Central memory CD8-positive, alpha-beta T cell (primary cell): ENCODE measurements at regions not wholly inside any gene's neighbourhood (a gene's known extent, or its start where the extent isn't known, plus 50 kb on each side); places are given as distances from the start of the nearest gene placed in this dataset.

ENCODE experiments used
- ATAC-seq: fragments of 150-1000 bp; cut with Tn5 transposase; replicated peaks from 2 replicates; pipeline ENCODE4 v1.10.0; 2022; ENCODE audit warnings: mild to moderate bottlenecking, moderate FRiP score, moderate number of reproducible peaks; ENCODE audit not compliant: poor library complexity, severe bottlenecking; ENCODE audit errors: extremely low read depth
- DNase-seq, 2 donors: peaks; one replicate each; pipeline ENCODE4 v3.0.0; 2021; ENCODE audit warnings: low spot score in 2 of 2
- H3K27ac Mint-ChIP-seq: one replicate; pipeline ENCODE4 v1.8.0; 2022; ENCODE audit warnings: low read depth, mild to moderate bottlenecking, moderate library complexity, mixed read lengths
- H3K27me3 Mint-ChIP-seq: one replicate; pipeline ENCODE4 v1.8.0; 2022; ENCODE audit warnings: mixed read lengths
- H3K36me3 Mint-ChIP-seq: one replicate; pipeline ENCODE4 v1.8.0; 2022; ENCODE audit warnings: mild to moderate bottlenecking, moderate library complexity, mixed read lengths; ENCODE audit not compliant: insufficient read depth
- H3K4me1 Mint-ChIP-seq: one replicate; pipeline ENCODE4 v1.8.0; 2022; ENCODE audit warnings: mixed read lengths
- H3K4me3 Mint-ChIP-seq: one replicate; pipeline ENCODE4 v1.8.0; 2022; ENCODE audit warnings: mild to moderate bottlenecking, moderate library complexity, mixed read lengths
- H3K9me3 Mint-ChIP-seq: one replicate; pipeline ENCODE4 v1.8.0; 2022; ENCODE audit warnings: mixed read lengths

- Mint-ChIP-seq H3K4me3 (no peak overlapping the region), H3K9me3 (no peaks in the 10 kb centered on the region), H3K27me3 (no peaks in the 10 kb centered on the region), H3K36me3 (no peaks in the 10 kb centered on the region), H3K4me1 (peaks cover 33% of the 10 kb centered on the region), H3K27ac (peak overlapping the region; percentile 23)
- ATAC-seq (no peak), DNase-seq (no peak)
Observed at GRCh38 chr12:67519484-67520433, 128.8 kb upstream of the DYRK2 start.

DNA sequence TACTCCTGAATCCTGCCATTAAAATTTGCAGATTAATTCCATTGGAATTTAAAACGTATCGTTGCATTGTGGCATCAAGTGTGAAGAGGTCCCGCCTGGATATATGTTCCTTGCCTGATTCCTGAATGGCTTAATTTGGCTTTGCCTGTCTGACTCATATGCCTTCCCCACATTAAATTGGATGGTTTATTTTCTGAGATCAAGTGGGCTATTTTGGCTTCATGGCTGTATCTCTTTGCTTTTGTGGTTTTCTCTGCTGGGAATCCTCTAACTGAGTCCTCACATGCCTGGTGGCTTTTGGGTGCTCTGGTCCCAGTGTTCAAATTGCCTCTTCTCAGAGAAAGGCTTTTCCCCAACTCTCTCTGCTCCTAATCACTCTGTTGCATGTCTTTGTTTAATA, 127.9 kb upstream of the DYRK2 start:
- no peaks in the 10 kb centered on the region for H3K9me3 Mint-ChIP-seq
- H3K27ac Mint-ChIP-seq = no peak overlapping the region
- H3K4me1 Mint-ChIP-seq = peaks cover 27% of the 10 kb centered on the region
- no peak overlapping the region for H3K4me3 Mint-ChIP-seq
- no peak for DNase-seq
- H3K36me3 Mint-ChIP-seq = no peaks in the 10 kb centered on the region
- ATAC-seq = no peak
- no peaks in the 10 kb centered on the region for H3K27me3 Mint-ChIP-seq

- Mint-ChIP-seq H3K4me3 (no peak overlapping the region), H3K27me3 (no peaks in the 10 kb centered on the region), H3K9me3 (no peaks in the 10 kb centered on the region), H3K36me3 (no peaks in the 10 kb centered on the region), H3K27ac (no peak overlapping the region), H3K4me1 (peaks cover 21% of the 10 kb centered on the region)
- DNase-seq (no peak), ATAC-seq (no peak)
Observed at GRCh38 chr12:67522222-67522621, 126.3 kb upstream of the DYRK2 start.

DNA sequence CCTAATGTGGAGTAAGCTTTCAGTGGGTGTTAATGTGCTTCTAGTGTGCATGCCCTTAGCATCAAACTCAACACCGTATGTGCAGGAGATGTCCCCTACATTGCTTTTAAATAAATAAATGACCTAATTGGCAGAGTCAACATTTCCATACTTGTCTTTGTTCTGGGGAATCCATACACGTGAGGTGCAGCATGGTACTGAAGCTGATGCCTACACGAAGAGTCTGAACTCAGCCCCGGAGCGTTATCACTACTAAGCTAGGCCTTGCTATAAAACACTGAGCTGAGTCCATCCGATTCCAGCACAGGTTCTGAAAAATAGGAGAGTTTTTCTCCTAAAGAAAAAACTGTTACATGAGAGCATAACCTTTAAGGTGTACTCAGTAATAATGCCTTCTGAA, 125.0 kb upstream of the DYRK2 start:
- Mint-ChIP-seq H3K4me3 (no peak overlapping the region), H3K9me3 (no peaks in the 10 kb centered on the region), H3K4me1 (peaks cover 18% of the 10 kb centered on the region), H3K36me3 (no peaks in the 10 kb centered on the region), H3K27me3 (no peaks in the 10 kb centered on the region), H3K27ac (no peak overlapping the region)
- DNase-seq (no peak), ATAC-seq (no peak)

DNA sequence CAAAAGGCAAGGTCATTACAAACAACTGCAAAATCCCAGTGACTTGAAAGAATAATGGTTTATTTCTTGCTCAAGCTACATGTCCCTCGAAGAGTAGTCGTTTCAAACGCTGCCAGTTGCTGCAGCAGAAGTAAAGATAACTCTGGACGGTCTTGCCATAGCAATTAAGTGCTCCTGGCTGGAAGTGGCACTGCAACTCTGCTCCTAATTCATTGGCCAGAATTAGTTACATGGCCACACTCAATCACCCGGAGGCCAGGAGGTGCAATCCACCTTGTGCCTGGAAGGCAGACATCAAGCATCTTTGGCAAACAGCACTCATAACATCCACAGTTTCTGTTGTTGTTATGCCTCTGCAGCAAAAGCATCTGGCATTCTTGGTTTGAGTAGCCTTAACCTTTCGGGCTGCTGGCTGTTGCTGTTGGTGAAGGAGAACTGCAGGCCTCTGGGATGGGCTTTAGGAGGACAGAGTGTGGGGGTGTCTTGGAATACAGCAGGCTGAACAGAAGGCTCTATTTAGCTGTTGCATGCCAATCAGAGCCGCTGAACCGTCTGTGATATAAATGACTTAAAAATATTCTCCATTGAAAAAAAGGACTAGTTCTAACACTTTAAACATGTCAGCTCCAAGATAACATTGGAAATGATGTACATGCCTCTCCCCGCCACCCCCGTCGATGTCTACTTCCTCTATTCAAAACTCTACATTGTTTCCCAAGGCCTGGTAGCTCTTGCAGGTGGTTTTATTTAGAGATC, 123.5 kb upstream of the DYRK2 start:
- Mint-ChIP-seq H3K27me3 (no peaks in the 10 kb centered on the region), H3K9me3 (no peaks in the 10 kb centered on the region), H3K36me3 (no peaks in the 10 kb centered on the region), H3K27ac (no peak overlapping the region), H3K4me1 (peaks cover 18% of the 10 kb centered on the region), H3K4me3 (no peak overlapping the region)
- no peak for ATAC-seq
- no peak for DNase-seq

- Mint-ChIP-seq H3K27me3 (no peaks in the 10 kb centered on the region), H3K4me1 (peaks cover 19% of the 10 kb centered on the region), H3K9me3 (no peaks in the 10 kb centered on the region), H3K4me3 (no peak overlapping the region), H3K27ac (no peak overlapping the region), H3K36me3 (no peaks in the 10 kb centered on the region)
- DNase-seq = no peak
- ATAC-seq = no peak
Observed at GRCh38 chr12:67525617-67525884, 123.0 kb upstream of the DYRK2 start.

- H3K4me1 Mint-ChIP-seq = peaks cover 18% of the 10 kb centered on the region
- no peaks in the 10 kb centered on the region for H3K9me3 Mint-ChIP-seq
- no peak for DNase-seq
- no peak overlapping the region for H3K4me3 Mint-ChIP-seq
- no peaks in the 10 kb centered on the region for H3K27me3 Mint-ChIP-seq
- H3K36me3 Mint-ChIP-seq = no peaks in the 10 kb centered on the region
- ATAC-seq = no peak
- peak overlapping the region; percentile 39 for H3K27ac Mint-ChIP-seq
Observed at GRCh38 chr12:67526129-67526528, 122.4 kb upstream of the DYRK2 start.

DNA sequence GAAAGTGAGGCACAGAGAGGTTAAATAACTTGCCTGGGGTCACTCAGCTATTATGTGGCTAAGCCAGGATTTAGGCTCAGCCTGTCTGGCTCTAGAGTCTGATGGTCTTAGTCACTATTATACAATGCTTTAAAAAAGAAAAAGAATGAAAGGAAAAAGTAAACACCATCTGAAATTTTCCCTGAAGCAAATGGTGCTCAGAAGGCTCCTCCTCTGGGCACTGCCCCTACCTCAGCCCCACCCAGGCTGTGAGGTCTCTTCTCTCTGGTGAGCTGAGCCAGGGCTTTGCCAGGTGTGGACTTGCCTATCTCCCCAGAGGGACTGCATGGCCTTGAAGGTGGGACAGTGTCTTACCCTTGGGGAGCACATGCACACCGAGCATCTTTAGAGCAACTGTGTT, 117.5 kb upstream of the DYRK2 start:
- Mint-ChIP-seq H3K27ac (no peak overlapping the region), H3K4me3 (no peak overlapping the region), H3K9me3 (no peaks in the 10 kb centered on the region), H3K36me3 (no peaks in the 10 kb centered on the region), H3K4me1 (peaks cover 11% of the 10 kb centered on the region), H3K27me3 (no peaks in the 10 kb centered on the region)
- DNase-seq (no peak), ATAC-seq (no peak)

GRCh38 chr12:67531501-67531900, 117.0 kb upstream of the DYRK2 start:
- no peak for DNase-seq
- peaks cover 7% of the 10 kb centered on the region for H3K4me1 Mint-ChIP-seq
- no peak overlapping the region for H3K27ac Mint-ChIP-seq
- no peak overlapping the region for H3K4me3 Mint-ChIP-seq
- ATAC-seq = no peak
- no peaks in the 10 kb centered on the region for H3K9me3 Mint-ChIP-seq
- H3K36me3 Mint-ChIP-seq = no peaks in the 10 kb centered on the region
- H3K27me3 Mint-ChIP-seq = no peaks in the 10 kb centered on the region

GRCh38 chr12:67533159-67533558, 115.4 kb upstream of the DYRK2 start:
- no peak for ATAC-seq
- Mint-ChIP-seq H3K4me3 (no peak overlapping the region), H3K9me3 (no peaks in the 10 kb centered on the region), H3K27me3 (no peaks in the 10 kb centered on the region), H3K4me1 (peaks cover 15% of the 10 kb centered on the region), H3K36me3 (no peaks in the 10 kb centered on the region), H3K27ac (no peak overlapping the region)
- no peak for DNase-seq

DNA sequence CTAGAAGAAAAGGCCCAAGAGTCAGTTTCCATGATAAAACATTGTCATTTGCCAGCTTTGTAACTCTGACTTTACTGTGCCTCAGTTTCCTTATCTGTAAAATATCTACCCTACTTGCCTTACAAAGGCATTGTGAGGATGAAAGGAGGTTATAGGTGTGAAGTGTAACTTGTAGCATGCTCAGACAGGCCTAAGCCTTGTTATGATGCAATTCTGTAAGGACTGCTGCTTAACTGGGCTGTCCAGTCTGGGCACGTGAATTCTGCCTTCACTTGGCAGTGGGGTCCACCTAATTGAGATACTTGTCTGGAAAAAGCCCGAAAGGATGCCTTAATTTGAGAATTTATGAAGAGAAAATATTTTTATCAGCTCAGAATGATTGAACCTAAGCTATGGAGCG, 114.5 kb upstream of the DYRK2 start:
- no peaks in the 10 kb centered on the region for H3K36me3 Mint-ChIP-seq
- no peak for DNase-seq
- no peak overlapping the region for H3K27ac Mint-ChIP-seq
- no peaks in the 10 kb centered on the region for H3K9me3 Mint-ChIP-seq
- peaks cover 15% of the 10 kb centered on the region for H3K4me1 Mint-ChIP-seq
- no peaks in the 10 kb centered on the region for H3K27me3 Mint-ChIP-seq
- no peak for ATAC-seq
- H3K4me3 Mint-ChIP-seq = no peak overlapping the region

- H3K9me3 Mint-ChIP-seq = no peaks in the 10 kb centered on the region
- H3K27me3 Mint-ChIP-seq = no peaks in the 10 kb centered on the region
- peaks cover 20% of the 10 kb centered on the region for H3K4me1 Mint-ChIP-seq
- H3K36me3 Mint-ChIP-seq = no peaks in the 10 kb centered on the region
- no peak overlapping the region for H3K27ac Mint-ChIP-seq
- no peak for DNase-seq
- H3K4me3 Mint-ChIP-seq = no peak overlapping the region
- no peak for ATAC-seq
Observed at GRCh38 chr12:67534681-67535080, 113.9 kb upstream of the DYRK2 start.

DNA sequence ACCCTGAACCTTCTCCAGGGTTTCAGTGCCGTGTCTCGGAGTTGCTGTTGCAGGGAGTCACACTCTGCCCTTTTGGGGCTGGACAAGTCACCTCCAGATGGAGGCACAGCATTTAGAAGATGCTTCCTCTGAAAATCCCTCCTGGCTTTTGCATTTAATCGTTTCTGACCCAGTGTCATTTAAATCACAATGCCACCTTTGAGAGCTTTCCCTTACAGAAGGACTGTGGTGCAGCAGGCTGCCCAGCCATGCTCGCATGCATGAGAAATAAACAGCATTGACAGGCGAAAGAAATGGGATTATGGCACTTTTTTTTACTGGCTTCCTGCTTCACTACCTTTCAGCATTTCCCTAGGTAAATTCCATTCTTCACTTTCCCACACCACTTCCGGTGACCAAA, 113.4 kb upstream of the DYRK2 start:
- Mint-ChIP-seq H3K9me3 (no peaks in the 10 kb centered on the region), H3K36me3 (no peaks in the 10 kb centered on the region), H3K27ac (no peak overlapping the region), H3K4me1 (peaks cover 22% of the 10 kb centered on the region), H3K4me3 (no peak overlapping the region), H3K27me3 (no peaks in the 10 kb centered on the region)
- no peak for DNase-seq
- ATAC-seq = no peak
